ENCODE measurements at regions not wholly inside any gene's neighbourhood (a gene's known extent, or its start where the extent isn't known, plus 50 kb on each side); places are given as distances from the start of the nearest gene placed in this dataset.

- ChIA-PET CTCF (no interaction called here), POLR2A (no interaction called here)
- no peaks in the 10 kb centered on the region for H3K36me3 ChIP-seq (ENCODE audit: control insufficient read depth in 2 of 2, extremely low read depth in 1 of 2, insufficient read depth in 1 of 2, low read length in 1 of 2)
- no peak overlapping the region for H3K27ac Mint-ChIP-seq
- no peak overlapping the region for H3K4me3 Mint-ChIP-seq
- H3K4me1 Mint-ChIP-seq = no peaks in the 10 kb centered on the region
- H3K27me3 ChIP-seq (replicated peaks in 1 of 2; ENCODE audit: control insufficient read depth in 2 of 2, extremely low read depth in 1 of 2, insufficient read depth in 2 of 2, low read length in 1 of 2) = no peaks in the 10 kb centered on the region
- H3K4me1 ChIP-seq (ENCODE audit: control insufficient read depth in 1 of 2, extremely low read depth in 1 of 2, insufficient read depth in 2 of 2, low read length in 2 of 2) = no peaks in the 10 kb centered on the region
- H3K9me3 ChIP-seq = no peaks in the 10 kb centered on the region
- ATAC-seq (replicated peaks in 1 of 4) = no peak
- peaks cover 1 to 9% (median 5%) of the 10 kb centered on the region in 3 donors for H3K9me3 Mint-ChIP-seq
- H3K27ac ChIP-seq (ENCODE audit: low read length) = no peak overlapping the region
- WGBS (ENCODE audit: insufficient coverage) = 26% methylated on average over 2 of the region's 3 CpGs
- no peak overlapping the region for H3K4me3 ChIP-seq (ENCODE audit: control insufficient read depth in 1 of 2, extremely low read depth in 1 of 2, low read length in 1 of 2)
- no peaks in the 10 kb centered on the region for H3K27me3 Mint-ChIP-seq
- DNase-seq = peak in 1 of 35 experiments; percentile 4
- H3K36me3 Mint-ChIP-seq = no peaks in the 10 kb centered on the region
Measured at GRCh38 chr12:118645219-118645618, 268.9 kb downstream of the SUDS3 start.

GRCh38 chr12:118649765-118650585 is 273.6 kb downstream of the SUDS3 start:
- Histone ChIP-seq H3K4me1 (ENCODE audit: control insufficient read depth in 1 of 2, extremely low read depth in 1 of 2, insufficient read depth in 2 of 2, low read length in 2 of 2) (no peaks in the 10 kb centered on the region), H3K36me3 (ENCODE audit: control insufficient read depth in 2 of 2, extremely low read depth in 1 of 2, insufficient read depth in 1 of 2, low read length in 1 of 2) (no peaks in the 10 kb centered on the region), H3K27me3 (replicated peaks in 1 of 2; ENCODE audit: control insufficient read depth in 2 of 2, extremely low read depth in 1 of 2, insufficient read depth in 2 of 2, low read length in 1 of 2) (no peaks in the 10 kb centered on the region), H3K9me3 (no peaks in the 10 kb centered on the region), H3K4me3 (ENCODE audit: control insufficient read depth in 1 of 2, extremely low read depth in 1 of 2, low read length in 1 of 2) (no peak overlapping the region), H3K27ac (ENCODE audit: low read length) (no peak overlapping the region)
- no peaks in the 10 kb centered on the region for H3K4me1 Mint-ChIP-seq
- H3K27me3 Mint-ChIP-seq = peaks cover 0 to 4% of the 10 kb centered on the region in 2 donors
- no peak overlapping the region for H3K4me3 Mint-ChIP-seq
- POLR2A ChIA-PET = no interaction called here
- WGBS (ENCODE audit: insufficient coverage) = 85% methylated on average over 16 of the region's 19 CpGs
- DNase-seq (no peak), ATAC-seq (replicated peaks in 1 of 4) (no peak)
- no peak overlapping the region for H3K27ac Mint-ChIP-seq
- H3K9me3 Mint-ChIP-seq = peaks cover 0 to 3% (median 1%) of the 10 kb centered on the region in 3 donors
- no peaks in the 10 kb centered on the region for H3K36me3 Mint-ChIP-seq
- CTCF ChIA-PET = no interaction called here

DNA sequence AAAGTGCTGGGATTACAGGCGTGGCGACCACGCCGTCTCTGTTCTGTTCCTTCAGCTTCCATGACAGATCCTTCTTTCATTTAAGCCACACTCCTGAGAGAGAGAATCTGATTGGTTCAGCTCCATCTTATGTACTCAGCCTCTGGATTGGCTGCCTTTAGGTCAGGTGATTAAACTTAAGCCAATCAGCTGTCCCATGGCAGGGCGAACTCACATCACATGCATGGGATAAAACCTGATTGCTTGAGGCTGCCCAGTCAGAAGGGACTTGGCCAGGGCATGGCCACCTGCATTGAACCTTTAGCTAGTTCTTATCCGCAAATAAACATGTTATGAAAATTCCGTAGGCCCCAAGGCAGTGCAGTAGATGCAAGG is 274.2 kb downstream of the SUDS3 start:
- POLR2A ChIA-PET = no interaction called here
- no peak overlapping the region for H3K4me3 ChIP-seq (ENCODE audit: control insufficient read depth in 1 of 2, extremely low read depth in 1 of 2, low read length in 1 of 2)
- no peaks in the 10 kb centered on the region for H3K4me1 ChIP-seq (ENCODE audit: control insufficient read depth in 1 of 2, extremely low read depth in 1 of 2, insufficient read depth in 2 of 2, low read length in 2 of 2)
- no peaks in the 10 kb centered on the region for H3K27me3 ChIP-seq (replicated peaks in 1 of 2; ENCODE audit: control insufficient read depth in 2 of 2, extremely low read depth in 1 of 2, insufficient read depth in 2 of 2, low read length in 1 of 2)
- Mint-ChIP-seq H3K36me3 (no peaks in the 10 kb centered on the region), H3K4me1 (no peaks in the 10 kb centered on the region), H3K4me3 (no peak overlapping the region), H3K9me3 (peaks cover 0 to 3% (median 1%) of the 10 kb centered on the region in 3 donors), H3K27ac (no peak overlapping the region), H3K27me3 (peaks cover 0 to 4% of the 10 kb centered on the region in 2 donors)
- H3K27ac ChIP-seq (ENCODE audit: low read length) = no peak overlapping the region
- H3K9me3 ChIP-seq = no peaks in the 10 kb centered on the region
- no peaks in the 10 kb centered on the region for H3K36me3 ChIP-seq (ENCODE audit: control insufficient read depth in 2 of 2, extremely low read depth in 1 of 2, insufficient read depth in 1 of 2, low read length in 1 of 2)
- CTCF ChIA-PET = no interaction called here
- ATAC-seq (replicated peaks in 1 of 4) (no peak), DNase-seq (no peak)
- WGBS (ENCODE audit: insufficient coverage) = 89% methylated on average over 3 of the region's 7 CpGs

- no peak overlapping the region for H3K4me3 ChIP-seq (ENCODE audit: control insufficient read depth in 1 of 2, extremely low read depth in 1 of 2, low read length in 1 of 2)
- Mint-ChIP-seq H3K4me1 (no peaks in the 10 kb centered on the region), H3K9me3 (peaks cover 0 to 3% (median 1%) of the 10 kb centered on the region in 3 donors), H3K27me3 (peaks cover 0 to 4% of the 10 kb centered on the region in 2 donors), H3K4me3 (no peak overlapping the region), H3K27ac (no peak overlapping the region), H3K36me3 (no peaks in the 10 kb centered on the region)
- H3K27me3 ChIP-seq (replicated peaks in 1 of 2; ENCODE audit: control insufficient read depth in 2 of 2, extremely low read depth in 1 of 2, insufficient read depth in 2 of 2, low read length in 1 of 2) = no peaks in the 10 kb centered on the region
- no peaks in the 10 kb centered on the region for H3K4me1 ChIP-seq (ENCODE audit: control insufficient read depth in 1 of 2, extremely low read depth in 1 of 2, insufficient read depth in 2 of 2, low read length in 2 of 2)
- no peak overlapping the region for H3K27ac ChIP-seq (ENCODE audit: low read length)
- no peaks in the 10 kb centered on the region for H3K9me3 ChIP-seq
- no peak for DNase-seq
- ATAC-seq (replicated peaks in 1 of 4) = no peak
- ChIA-PET POLR2A (no interaction called here), CTCF (no interaction called here)
- WGBS (ENCODE audit: insufficient coverage) = 30% methylated on average over 2 of the region's 2 CpGs
- no peaks in the 10 kb centered on the region for H3K36me3 ChIP-seq (ENCODE audit: control insufficient read depth in 2 of 2, extremely low read depth in 1 of 2, insufficient read depth in 1 of 2, low read length in 1 of 2)
Measured at GRCh38 chr12:118651487-118651886, 275.1 kb downstream of the SUDS3 start.

- ChIA-PET POLR2A (no interaction called here), CTCF (no interaction called here)
- no peaks in the 10 kb centered on the region for H3K36me3 Mint-ChIP-seq
- H3K4me3 Mint-ChIP-seq = no peak overlapping the region
- H3K9me3 ChIP-seq = no peaks in the 10 kb centered on the region
- ATAC-seq (replicated peaks in 1 of 4) (no peak), DNase-seq (no peak)
- H3K36me3 ChIP-seq (ENCODE audit: control insufficient read depth in 2 of 2, extremely low read depth in 1 of 2, insufficient read depth in 1 of 2, low read length in 1 of 2) = no peaks in the 10 kb centered on the region
- no peaks in the 10 kb centered on the region for H3K4me1 ChIP-seq (ENCODE audit: control insufficient read depth in 1 of 2, extremely low read depth in 1 of 2, insufficient read depth in 2 of 2, low read length in 2 of 2)
- H3K9me3 Mint-ChIP-seq = peaks cover 0 to 5% (median 3%) of the 10 kb centered on the region in 3 donors
- no peaks in the 10 kb centered on the region for H3K27me3 ChIP-seq (replicated peaks in 1 of 2; ENCODE audit: control insufficient read depth in 2 of 2, extremely low read depth in 1 of 2, insufficient read depth in 2 of 2, low read length in 1 of 2)
- no peak overlapping the region for H3K4me3 ChIP-seq (ENCODE audit: control insufficient read depth in 1 of 2, extremely low read depth in 1 of 2, low read length in 1 of 2)
- no peaks in the 10 kb centered on the region for H3K4me1 Mint-ChIP-seq
- no peak overlapping the region for H3K27ac ChIP-seq (ENCODE audit: low read length)
- H3K27ac Mint-ChIP-seq = no peak overlapping the region
- WGBS (ENCODE audit: insufficient coverage) = no CpG with 5 or more reads among the region's 1 CpG
- peaks cover 0 to 4% of the 10 kb centered on the region in 2 donors for H3K27me3 Mint-ChIP-seq
Measured at GRCh38 chr12:118655588-118655987, 279.2 kb downstream of the SUDS3 start.

- Mint-ChIP-seq H3K27me3 (peaks cover 8 to 11% of the 10 kb centered on the region in 2 donors), H3K27ac (no peak overlapping the region), H3K9me3 (peaks cover 5 to 15% (median 9%) of the 10 kb centered on the region in 3 donors), H3K36me3 (no peaks in the 10 kb centered on the region), H3K4me1 (no peaks in the 10 kb centered on the region), H3K4me3 (no peak overlapping the region)
- Histone ChIP-seq H3K4me3 (ENCODE audit: control insufficient read depth in 1 of 2, extremely low read depth in 1 of 2, low read length in 1 of 2) (no peak overlapping the region), H3K27ac (ENCODE audit: low read length) (no peak overlapping the region), H3K27me3 (replicated peaks in 1 of 2; ENCODE audit: control insufficient read depth in 2 of 2, extremely low read depth in 1 of 2, insufficient read depth in 2 of 2, low read length in 1 of 2) (no peaks in the 10 kb centered on the region), H3K9me3 (no peaks in the 10 kb centered on the region), H3K4me1 (ENCODE audit: control insufficient read depth in 1 of 2, extremely low read depth in 1 of 2, insufficient read depth in 2 of 2, low read length in 2 of 2) (no peaks in the 10 kb centered on the region), H3K36me3 (ENCODE audit: control insufficient read depth in 2 of 2, extremely low read depth in 1 of 2, insufficient read depth in 1 of 2, low read length in 1 of 2) (no peaks in the 10 kb centered on the region)
- ChIA-PET CTCF (no interaction called here), POLR2A (no interaction called here)
- WGBS (ENCODE audit: insufficient coverage) = 33% methylated on average over 2 of the region's 7 CpGs
- DNase-seq (no peak), ATAC-seq (replicated peaks in 1 of 4) (no peak)
Measured at GRCh38 chr12:118680356-118680963, 300.9 kb upstream of the SRRM4 start.

Measured in T-cell (primary cell).